Fibroblast of skin of left quadriceps (primary cell): ENCODE measurements at regions not wholly inside any gene's neighbourhood (a gene's known extent, or its start where the extent isn't known, plus 50 kb on each side); places are given as distances from the start of the nearest gene placed in this dataset.
A peak's percentile ranks its signal among the peaks of the same experiment; 100 is the strongest.
"Not testable (repeated sequence)": the region's sequence is repeated elsewhere in the genome, so short reads cannot be mapped to it uniquely, and the experiment has no call there.

Source experiments
- DNase-seq, 2 experiments: peaks; one replicate each; pipeline ENCODE4 v3.0.0-alpha.2; 2013; ENCODE audit warnings: low read depth in 2 of 2

DNA sequence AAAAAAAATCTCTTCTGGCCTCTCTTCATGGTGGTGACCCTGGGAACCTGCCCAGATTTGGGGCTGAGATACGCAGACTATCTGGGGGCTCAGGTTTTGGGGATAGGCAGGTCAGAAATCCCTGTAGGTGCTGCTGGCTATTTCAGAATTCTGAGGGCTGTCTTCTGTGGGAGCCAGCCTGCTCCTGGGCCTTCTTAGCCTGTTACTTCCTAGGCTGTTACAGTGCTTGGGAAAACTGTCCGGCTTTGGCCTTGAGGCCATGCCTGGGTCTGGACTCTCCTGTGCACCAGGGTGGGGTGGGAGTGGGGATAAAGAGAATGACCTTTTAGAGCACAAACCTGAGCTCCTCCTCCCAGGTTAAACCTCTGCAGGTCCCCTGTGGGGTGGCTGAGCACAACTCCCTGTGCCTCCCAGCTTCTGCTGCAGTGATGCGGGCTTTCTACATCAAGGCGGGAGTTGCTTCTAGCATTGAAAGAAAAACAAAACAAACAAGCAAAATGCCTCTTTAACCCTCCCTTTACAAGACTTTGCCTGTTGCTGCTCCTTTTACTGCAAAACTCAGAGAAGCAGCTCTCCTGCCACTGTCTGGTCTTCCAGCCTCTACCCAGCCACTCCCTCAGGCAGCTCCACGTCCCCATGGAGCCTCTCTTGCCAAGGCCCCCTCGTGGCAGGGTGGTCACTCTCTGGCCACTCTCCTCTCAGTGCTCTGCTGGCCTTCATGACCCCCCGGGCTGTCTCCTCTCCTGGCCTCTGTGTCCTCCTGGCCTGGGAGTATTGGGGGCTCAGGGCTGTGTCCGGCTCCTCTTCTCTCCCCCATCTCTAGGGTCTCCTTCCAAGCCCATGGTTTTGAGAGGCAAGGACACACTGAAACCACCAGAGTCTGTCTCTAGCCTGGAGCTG lies 293.0 kb upstream of the HS6ST1 start:
- no peak for DNase-seq

DNA sequence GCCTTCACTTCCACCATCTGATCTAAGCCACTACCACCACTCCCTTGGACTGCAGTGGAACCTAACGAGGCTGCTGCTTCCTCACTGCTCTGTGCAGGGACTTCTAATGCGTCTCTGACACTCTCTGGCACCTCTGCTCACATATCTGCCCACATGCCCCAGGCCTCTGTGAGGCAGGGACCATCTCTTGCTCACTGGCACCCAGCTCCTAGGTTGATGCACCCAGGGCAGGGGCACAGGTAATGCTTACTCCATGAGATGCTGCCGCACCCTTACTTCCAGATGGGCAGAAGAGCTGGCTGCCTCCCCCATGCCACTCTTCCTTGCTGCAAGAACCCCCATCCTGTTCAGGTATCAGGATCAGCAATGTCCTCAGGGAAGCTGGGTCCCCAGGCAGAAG lies 294.0 kb upstream of the HS6ST1 start:
- DNase-seq: no peak

DNA sequence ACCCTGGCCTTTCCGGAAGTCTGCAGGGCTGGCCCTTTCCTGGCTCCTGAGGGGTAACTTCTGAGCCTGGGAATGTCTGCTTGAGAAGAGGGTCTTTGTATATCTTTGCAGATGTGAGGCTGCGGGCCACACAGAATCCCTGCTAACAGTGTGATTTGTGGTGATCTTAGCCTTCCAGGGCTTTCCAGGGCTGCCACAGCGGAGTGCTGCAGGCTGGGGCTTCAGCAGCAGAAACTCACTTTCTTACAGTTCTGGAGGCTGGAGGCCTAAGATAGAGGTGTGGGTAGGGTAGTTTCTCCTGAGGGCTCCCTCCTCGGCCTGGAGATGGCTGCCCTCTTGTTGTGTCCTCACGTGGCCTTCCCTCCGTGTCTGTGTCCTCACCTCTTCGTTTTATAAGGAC lies 294.7 kb upstream of the HS6ST1 start:
- no peak for DNase-seq

DNA sequence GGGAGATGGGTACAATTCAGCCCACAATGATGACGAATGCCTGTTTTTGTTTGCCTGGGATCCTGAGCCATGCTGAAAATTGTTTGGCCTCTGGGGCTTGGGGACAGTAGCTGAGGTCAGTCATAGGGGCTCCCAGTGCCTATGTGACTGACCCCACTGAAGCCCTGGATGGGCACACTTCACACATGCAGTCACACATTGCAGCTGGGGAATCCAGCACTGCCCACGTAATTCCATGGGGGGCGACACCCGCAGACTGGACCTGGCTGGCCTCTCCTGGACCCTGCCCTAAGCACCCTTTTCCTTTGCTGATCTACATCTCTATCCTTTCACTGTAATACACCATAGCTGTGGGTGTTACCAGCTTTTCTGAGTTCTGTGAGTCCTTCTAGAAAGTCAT lies 295.2 kb upstream of the HS6ST1 start:
- DNase-seq: no peak

DNA sequence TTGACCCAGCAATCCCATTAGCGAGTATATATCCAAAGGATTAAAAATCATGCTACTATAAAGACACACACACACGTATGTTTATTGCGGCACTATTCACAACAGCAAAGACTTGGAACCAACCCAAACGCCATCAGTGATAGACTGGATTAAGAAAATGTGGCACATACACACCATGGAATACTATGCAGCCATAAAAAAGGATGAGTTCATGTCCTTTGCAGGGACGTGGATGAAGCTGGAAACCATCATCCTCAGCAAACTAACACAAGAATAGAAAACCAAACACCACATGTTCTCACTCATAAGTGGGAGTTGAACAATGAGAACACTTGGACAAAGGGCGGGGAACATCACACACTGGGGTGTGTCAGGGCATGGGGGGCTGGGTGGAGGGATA lies 296.2 kb upstream of the HS6ST1 start:
- DNase-seq: not testable (repeated sequence)

DNA sequence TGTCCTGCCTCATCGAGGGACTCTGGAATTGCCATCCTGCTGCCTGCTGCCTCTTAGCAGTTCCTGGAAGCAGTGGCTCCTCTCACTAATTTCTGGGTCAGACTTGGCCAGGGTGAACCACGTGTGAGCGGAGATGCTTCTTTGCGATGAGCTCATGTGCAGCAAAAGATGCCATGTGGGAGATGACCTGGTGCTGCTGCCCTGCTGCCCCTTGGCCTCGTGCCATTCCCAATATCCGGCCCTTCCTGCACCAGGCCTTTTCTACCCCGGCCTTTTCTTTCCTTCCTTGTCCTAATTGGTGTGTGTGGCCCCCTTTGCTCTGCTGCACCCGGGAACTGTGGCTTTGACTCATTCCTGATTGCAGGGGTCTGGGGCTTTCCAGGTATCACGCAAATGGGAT lies 296.9 kb upstream of the HS6ST1 start:
- no peak for DNase-seq

DNA sequence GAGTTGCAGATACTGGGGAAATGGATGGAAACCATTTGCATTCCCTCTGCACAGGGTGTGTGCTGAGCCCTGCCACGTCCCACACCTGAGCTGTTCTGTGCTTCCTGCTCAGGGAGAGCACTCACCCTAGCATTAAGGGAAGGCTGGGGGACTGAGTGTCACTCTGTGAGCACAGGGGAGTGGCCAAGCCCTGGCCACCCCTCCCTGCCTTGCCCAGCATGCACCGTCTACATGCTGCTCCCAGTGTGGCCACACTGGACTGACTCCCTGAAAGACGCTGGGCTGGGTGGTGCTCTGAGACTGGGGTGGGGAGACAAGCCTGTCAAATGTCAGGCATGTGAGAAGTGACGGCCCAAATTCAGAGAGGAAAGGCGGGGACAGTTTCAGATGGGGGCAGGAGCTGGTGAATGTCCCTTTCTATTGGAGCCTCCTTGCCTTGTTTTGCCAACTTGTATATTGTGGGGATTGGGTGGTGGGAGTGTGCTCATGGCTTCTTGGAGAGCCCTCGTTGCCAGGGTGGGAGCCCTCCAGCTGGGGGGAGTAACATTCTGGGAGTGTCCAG lies 298.4 kb upstream of the HS6ST1 start:
- no peak for DNase-seq

DNA sequence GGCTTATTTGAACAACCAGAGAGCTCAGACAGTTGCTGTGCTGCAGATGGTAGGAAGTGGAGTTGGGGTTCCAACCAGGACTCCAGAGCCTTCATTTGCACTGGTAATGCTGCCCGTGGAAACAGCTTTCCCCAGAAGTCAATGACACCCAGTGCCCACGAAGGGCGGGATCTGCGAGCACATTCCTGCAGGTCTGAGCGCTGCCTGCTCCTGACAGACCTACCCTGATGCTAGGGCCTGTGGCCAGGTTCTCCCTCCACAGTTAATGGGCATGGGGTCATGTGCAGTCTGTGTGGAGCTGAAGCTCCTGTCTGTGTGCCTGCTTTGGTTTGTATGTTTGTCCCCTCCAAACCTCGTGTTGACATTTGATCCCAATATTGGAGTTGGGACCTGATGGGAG lies 299.0 kb upstream of the HS6ST1 start:
- DNase-seq: no peak

DNA sequence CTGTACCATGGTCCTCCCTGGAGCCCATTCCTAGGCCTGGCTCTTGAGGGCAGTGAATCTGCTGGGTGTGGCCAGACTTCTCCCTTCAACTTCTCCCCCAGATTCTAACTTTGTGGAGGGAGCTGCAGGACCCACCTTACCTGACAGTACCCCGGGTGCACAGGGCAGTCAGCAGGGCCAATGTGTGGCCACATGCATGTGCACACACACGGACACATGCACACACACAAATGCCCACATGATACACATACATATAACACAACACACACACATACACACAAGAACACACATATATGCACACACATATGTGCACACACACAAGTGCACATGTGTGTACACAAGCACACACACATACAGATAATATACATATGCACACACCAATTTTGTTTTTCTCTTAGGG lies 300.0 kb upstream of the HS6ST1 start:
- no peak for DNase-seq

DNA sequence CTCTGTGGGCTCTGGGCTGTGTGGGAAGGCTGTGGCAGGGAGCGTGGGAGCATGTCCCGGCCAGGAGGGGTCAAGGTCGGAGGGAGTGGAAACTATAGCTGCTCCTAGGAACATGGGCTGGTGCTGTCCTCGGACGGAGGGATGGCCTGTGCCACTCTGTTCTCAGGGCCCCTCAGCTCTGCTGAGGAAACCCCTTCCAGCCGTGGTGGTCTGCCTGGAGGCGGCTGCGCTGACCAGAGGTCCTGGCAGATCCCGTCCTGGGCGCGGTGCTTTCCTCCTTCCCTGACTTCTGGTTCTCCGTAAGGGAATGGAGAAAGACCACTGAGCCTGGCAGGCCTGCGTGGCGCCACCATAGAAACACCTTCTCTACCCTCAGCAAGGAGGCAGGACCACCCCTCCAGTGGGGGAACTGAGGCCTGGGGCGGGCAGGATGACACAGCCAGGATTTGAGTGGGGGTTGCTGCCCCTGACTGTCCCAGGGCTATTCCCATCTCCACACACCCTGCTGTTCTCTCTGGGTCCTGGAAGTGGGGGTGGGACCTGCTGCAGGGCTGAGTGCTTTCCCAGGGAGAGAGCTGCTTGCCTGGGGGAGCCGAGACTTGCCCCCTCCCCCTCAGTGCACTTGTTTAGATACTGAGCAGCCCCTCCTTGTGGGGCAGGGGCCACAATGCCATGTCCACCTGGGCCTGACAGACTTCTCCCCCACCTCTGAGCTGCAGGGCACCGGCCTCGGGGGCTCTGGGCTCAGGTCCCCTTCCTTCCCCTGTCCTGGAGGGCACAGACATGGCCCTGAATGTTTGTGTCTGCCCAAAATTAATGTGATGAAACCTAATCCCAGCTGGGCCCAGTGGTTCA lies 301.0 kb upstream of the HS6ST1 start:
- DNase-seq: no peak

DNA sequence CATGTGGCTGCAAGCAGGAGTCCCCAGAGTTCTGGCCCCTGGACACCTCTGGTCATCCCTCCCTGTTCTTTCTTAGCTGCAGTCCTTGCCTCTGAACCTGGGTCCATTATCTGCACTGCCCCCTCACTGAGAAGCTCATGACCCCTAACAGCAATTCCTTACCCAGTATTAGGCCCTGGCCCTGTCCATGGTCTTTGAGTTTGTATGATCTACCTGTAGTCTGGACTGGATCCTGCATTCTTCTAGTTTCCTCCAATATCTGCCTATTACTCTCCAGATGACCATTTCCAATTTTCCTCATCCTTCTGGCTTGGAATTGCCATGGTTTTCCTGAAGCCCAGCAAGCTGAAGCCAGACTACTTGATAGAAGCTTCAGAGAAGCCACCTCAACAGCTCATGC lies 302.4 kb upstream of the HS6ST1 start:
- no peak for DNase-seq

DNA sequence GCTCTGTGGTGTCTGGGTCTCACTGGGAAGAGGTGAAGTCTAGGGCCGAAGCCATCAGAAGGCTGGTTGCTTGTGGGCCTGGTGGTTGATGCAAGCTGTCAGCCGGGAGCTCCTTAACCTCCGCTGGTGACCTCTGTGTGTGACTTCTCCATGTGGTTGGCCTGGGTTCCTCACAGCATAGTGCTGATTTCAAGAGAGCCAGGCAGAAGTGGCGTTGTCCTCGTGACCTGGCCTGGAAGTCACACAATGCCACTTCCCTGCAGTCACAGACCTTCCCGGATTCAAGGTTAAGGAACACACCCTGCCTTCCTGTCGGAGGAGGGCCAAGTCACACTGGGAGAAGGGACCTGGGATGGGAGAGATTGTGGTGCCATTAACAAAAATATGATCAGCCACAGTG lies 303.7 kb upstream of the HS6ST1 start:
- DNase-seq: no peak

DNA sequence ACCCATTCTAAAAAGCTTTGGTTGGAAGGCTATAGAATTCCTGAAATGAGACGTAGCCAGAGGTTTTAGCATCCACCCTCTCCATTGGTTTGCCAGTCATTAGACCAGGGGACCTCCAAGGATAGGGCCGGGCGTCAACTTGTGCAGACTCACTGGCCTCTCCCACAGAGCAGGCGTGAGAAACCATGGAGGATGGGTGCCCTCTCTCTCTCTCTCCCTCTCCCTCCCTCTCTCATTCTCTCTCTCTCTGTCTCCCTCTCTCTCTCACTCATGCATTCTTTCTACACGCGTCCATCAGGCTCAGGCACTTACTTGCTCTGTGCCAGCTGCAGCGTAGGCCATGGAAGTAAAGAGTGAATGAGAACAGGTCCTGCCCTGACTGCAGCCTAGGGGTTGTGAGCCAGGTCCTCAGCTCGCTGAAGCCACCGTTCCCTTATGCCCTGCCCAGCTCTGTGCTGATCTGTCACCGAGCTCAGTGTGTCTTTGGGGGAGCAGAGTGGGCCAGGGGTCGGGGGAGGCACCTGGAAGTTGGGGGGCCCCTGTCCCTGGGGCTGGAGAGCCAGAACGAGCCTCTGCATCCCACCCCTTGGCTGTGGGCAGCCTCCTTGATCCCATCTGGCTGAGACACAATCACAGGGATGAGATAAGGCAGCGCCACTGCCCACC lies 304.4 kb upstream of the HS6ST1 start:
- no peak for DNase-seq

DNA sequence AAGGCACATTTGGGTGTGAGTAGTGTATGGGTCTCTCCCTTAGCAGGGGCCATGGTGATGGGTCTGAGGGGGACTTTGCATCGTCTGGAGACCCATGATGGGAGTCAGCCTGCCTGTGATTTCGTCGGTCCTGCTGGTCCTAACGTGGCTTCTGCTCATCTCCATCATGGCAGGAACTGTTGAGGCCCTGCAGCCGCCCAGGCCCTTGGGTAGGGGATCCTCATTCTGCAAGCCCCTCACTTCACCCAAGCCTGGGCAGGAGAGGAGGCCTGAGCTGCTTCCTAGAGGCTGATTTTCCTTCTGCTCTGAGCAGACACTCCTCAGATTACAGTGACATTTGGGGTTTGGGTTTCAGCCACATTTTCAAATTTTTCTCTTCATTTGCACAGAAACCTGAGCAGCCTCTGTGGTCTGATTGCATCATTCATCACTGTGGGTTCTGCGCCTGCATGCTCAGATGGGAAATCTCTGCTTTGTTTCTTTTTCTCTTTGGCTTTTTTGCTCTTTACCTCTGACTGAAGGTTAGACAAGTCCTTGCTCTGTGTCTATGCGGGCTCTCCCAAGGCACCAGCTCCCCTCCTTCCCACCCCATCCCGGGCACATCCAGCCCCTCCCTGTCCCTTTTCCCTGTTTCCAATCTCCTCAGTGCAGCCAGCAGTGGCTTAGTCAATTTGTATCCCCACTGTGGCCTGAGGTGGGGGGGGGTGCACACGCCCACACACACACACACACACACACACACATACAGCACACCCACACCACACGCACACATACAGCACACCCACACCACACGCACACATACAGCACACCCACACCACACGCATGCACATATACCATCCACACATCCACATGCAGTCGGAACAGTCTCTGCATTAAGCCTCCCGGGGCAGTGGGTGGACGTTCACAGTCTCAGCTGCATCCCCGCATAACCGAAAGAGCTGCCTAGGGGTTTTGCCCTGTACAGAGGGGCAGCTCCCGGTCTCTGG lies 305.4 kb upstream of the HS6ST1 start:
- peak; percentile 92 for DNase-seq

DNA sequence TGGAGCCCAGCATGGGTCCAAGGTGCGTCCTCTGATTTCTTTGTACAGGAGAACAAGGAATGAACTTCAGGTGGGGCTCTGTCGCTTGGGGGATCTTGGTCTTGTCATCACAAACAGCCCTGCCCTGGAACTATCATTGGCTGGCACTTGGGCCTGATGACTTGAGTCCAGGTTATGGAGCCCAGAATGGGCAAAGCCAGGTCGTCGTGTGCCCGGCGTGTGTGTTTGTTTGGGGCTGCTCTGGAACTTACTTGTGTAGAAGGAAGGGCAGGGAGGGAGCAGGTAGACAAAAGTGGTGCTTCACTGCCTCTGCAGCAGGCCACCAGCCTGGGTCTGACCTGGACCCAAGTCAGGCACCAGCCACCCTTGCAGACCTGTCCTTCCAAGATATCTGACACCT lies 306.3 kb upstream of the HS6ST1 start:
- DNase-seq: no peak

DNA sequence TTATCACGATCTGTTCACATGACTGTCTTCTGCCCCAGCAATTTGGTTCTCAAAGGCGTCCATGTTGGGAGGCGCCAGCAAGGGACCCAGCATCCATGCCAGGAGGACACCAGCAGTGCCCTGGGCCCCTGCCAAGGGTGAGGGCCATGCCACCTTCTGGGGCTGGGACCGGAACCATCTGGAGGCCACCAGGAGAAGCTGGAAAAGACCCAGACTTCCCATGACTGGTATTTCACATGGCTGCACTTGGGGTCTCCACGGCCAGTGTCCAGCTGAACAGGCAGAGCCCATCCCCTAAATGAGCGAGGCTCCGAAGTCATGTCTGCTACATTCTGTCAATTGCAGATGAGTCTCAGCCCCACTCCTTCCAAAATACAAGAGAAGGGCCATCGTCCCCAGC lies 306.8 kb upstream of the HS6ST1 start:
- no peak for DNase-seq

DNA sequence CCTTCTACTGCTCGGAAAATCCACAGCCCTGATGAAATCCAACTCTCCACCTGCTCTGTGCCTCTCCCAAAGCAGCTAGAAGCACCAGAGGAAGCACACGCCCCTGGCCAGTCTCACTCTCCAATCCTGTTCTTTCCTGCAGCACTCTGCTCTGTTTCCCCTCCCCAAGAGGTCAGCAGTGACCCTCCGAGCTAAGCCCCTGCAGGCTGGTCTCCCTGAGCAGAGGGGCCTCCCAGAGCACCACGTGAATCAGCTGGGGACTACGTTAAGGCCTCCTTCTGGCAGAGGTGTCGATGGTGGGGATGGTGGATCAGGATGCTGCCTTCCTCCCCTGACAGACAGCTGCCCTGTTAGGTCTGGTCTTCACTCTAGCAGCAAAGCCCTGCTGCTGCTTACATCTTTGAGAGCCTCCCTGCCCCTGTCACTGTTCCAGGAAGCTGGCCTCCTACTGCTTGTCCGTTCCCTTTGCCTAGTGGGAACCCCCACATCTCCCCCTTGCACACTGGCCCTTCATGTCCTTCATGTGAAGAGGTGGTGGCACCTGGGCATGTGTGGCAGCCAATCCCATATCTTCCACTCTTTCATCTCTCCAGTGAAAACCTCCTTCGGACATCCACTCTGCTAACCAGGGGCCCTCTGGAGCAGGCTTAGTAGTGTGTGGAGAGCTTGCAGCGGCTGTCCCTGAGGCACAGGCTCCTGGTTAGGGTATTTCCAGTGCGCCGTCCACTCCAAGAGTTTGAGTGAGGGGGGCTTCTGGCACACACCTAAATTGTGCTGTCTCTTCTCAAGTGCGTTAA lies 307.5 kb upstream of the HS6ST1 start:
- DNase-seq: no peak

DNA sequence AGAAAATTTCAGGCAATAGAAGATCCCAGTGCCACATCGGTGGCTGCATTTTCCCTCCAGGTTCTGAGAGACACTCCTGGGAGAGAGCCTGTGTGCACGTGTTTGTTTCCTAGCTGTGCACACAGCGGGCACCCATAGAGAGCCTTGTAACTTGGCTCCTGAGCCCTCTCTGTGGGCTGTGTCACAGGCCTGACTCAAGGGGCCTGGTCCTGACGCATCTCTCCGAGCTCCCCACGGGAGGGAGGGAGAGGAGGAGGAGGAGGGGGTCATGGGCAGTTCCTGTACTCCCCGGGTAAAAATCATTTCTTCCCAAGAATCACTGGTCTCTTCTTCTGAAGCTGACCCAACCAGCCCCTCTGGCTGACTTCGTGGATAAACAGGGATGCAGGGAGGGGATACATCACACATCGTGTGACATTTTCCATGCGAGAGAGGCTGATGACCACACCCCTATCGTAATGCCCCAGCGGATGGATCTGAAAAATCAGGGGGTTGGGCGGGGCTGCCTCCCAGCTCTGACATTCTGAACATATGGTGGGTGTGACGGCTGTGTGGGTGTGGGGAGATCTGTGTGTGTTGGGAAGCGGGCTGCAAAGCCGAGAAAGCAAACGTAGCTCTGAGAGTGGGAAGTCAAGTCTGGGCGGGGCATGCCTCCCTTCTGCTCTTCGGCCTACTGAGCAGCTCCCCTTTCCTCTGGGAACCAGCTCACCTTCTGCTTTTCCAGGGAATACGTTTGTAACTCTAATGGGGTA lies 308.3 kb upstream of the HS6ST1 start:
- no peak for DNase-seq

DNA sequence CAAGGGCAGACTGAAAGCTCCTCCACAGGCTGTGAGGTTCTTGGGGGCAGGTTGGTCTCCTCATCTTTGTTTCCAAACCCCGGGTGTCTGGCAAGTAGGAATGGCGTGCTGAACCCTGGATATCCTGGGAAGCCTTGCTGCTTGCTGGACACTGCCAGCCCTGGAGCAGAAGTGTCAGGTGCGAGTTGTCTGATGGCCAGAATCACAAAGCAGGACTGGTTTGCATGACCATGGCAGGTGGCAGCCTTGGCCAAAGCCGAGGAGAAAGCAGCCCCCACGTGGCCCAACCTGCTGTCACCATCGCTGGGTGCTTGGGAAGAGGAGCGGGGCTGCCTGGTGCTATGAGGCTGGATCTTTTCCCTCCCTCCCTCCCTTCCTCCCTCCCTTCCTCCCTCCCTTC lies 309.5 kb upstream of the HS6ST1 start:
- no peak for DNase-seq
